SK-N-SH (cell line): ENCODE measurements at regions not wholly inside any gene's neighbourhood (a gene's known extent, or its start where the extent isn't known, plus 50 kb on each side); places are given as distances from the start of the nearest gene placed in this dataset.

Experiments used
- CTCF ChIA-PET: fragments of 300-600, 350-600 bp; formaldehyde crosslinking; extraction: SDS; loops from one replicate; lab custom pipeline; 2021; lab: Yijun Ruan, JAX
- POLR2A ChIA-PET: fragments of 350-600 bp; sonication (Branson Sonifier 250); formaldehyde crosslinking; extraction: SDS; loops from one replicate; lab custom pipeline; 2020; ENCODE audit warnings: antibody characterized with exemption, inconsistent platforms; lab: Yijun Ruan, JAX
- DNase-seq: peaks from one replicate; pipeline ENCODE4 v3.0.0; 2012
- H2AFZ ChIP-seq: fragments of 200-600 bp; sonication (generic); 2 replicates; pipeline ENCODE4 v1.8.1; 2016; ENCODE audit warnings: antibody characterized with exemption, mild to moderate bottlenecking, low read depth
- H3F3A ChIP-seq: fragments of 200-600 bp; sonication (generic); replicated peaks from 2 replicates; pipeline ENCODE3; 2016; ENCODE audit warnings: antibody characterized with exemption, mild to moderate bottlenecking; ENCODE audit not compliant: insufficient read depth
- H3K27ac ChIP-seq, 2 experiments: fragments of 200-500 bp in 1 of 2; fragments of 200-600 bp in 1 of 2; sonication (Bioruptor generic) in 1 of 2; sonication (generic), shearing (Covaris generic) in 1 of 2; 2 replicates each; pipeline versions ENCODE4 v1.5.1 to v1.6.1; 2014 to 2016; ENCODE audit warnings: low read depth in 2 of 2, inconsistent platforms in 1 of 2, low read length in 1 of 2, mild to moderate bottlenecking in 1 of 2, mixed read lengths in 1 of 2
- H3K27me3 ChIP-seq: fragments of 200-600 bp; sonication (generic), shearing (Covaris generic); 2 replicates; pipeline ENCODE4 v1.6.1; 2016; ENCODE audit warnings: mixed run types; ENCODE audit not compliant: insufficient read depth
- H3K36me3 ChIP-seq, 2 experiments: fragments of 200-500 bp in 1 of 2; fragments of 200-600 bp in 1 of 2; sonication (Bioruptor generic) in 1 of 2; sonication (generic) in 1 of 2; replicated peaks in 1 of 2; 2 replicates each; pipeline versions ENCODE3 to v1.5.1; 2014 to 2016; ENCODE audit warnings: low read length in 1 of 2, mild to moderate bottlenecking in 1 of 2; ENCODE audit not compliant: insufficient read depth in 2 of 2, control insufficient read depth in 1 of 2
- H3K4me1 ChIP-seq, 2 experiments: fragments of 200-500 bp in 1 of 2; fragments of 200-600 bp in 1 of 2; sonication (Bioruptor generic) in 1 of 2; sonication (generic), shearing (Covaris generic) in 1 of 2; 2 replicates each; pipeline versions ENCODE4 v1.5.1 to v1.6.1; 2014 to 2016; ENCODE audit warnings: low read depth in 1 of 2, low read length in 1 of 2, mixed run types in 1 of 2; ENCODE audit not compliant: insufficient read depth in 2 of 2, control insufficient read depth in 1 of 2
- H3K4me2 ChIP-seq: fragments of 200-600 bp; sonication (generic), shearing (Covaris generic); 2 replicates; pipeline ENCODE4 v1.6.1; 2017; ENCODE audit warnings: mixed run types
- H3K4me3 ChIP-seq, 2 experiments: fragments of 200-500 bp in 1 of 2; fragments of 200-600 bp in 1 of 2; sonication (Bioruptor generic) in 1 of 2; sonication (generic), shearing (Covaris generic) in 1 of 2; 2 replicates each; pipeline versions ENCODE4 v1.5.1 to v1.8.1; 2014 to 2016; ENCODE audit warnings: low read depth in 2 of 2, inconsistent platforms in 1 of 2, low read length in 1 of 2, mild to moderate bottlenecking in 1 of 2, mixed read lengths in 1 of 2, moderate library complexity in 1 of 2
- H3K79me2 ChIP-seq: fragments of 200-600 bp; sonication (generic); 2 replicates; pipeline ENCODE4 v1.8.1; 2017; ENCODE audit warnings: mild to moderate bottlenecking; ENCODE audit not compliant: insufficient read depth
- H3K9ac ChIP-seq: fragments of 200-600 bp; sonication (generic); 2 replicates; pipeline ENCODE4 v1.6.1; 2017; ENCODE audit warnings: mixed run types
- H3K9me2 ChIP-seq: fragments of 200-600 bp; sonication (generic); 2 replicates; pipeline ENCODE4 v1.6.1; 2017; ENCODE audit warnings: mixed run types
- H3K9me3 ChIP-seq: fragments of 200-600 bp; sonication (generic); 2 replicates; pipeline ENCODE4 v1.6.1; 2017; ENCODE audit warnings: mixed run types, mild to moderate bottlenecking, moderate library complexity
- H4K20me1 ChIP-seq: fragments of 200-600 bp; sonication (generic); 2 replicates; pipeline ENCODE4 v1.6.1; 2017; ENCODE audit warnings: mild to moderate bottlenecking, mixed run types; ENCODE audit not compliant: insufficient read depth
- ELF1 ChIP-seq: IDR thresholded peaks from 2 replicates; pipeline ENCODE4 v1.4.0; 2012
- JUND ChIP-seq: IDR thresholded peaks from 2 replicates; pipeline ENCODE4 v1.4.0; 2012
- NFIC ChIP-seq: IDR thresholded peaks from 2 replicates; pipeline ENCODE4 v1.4.0; 2012; ENCODE audit warnings: borderline replicate concordance
- NRF1 ChIP-seq: IDR thresholded peaks from 2 replicates; pipeline ENCODE4 v1.6.1; 2012; ENCODE audit warnings: low read depth, mild to moderate bottlenecking, low read length
- POLR2AphosphoS5 ChIP-seq: IDR thresholded peaks from 2 replicates; pipeline ENCODE4 v1.6.1; 2012; ENCODE audit warnings: low read depth, low read length
- RAD21 ChIP-seq: IDR thresholded peaks from 2 replicates; pipeline ENCODE4 v1.6.1; 2012; ENCODE audit warnings: mild to moderate bottlenecking, low read length
- SIN3A ChIP-seq: IDR thresholded peaks from 2 replicates; pipeline ENCODE4 v1.6.1; 2012; ENCODE audit warnings: low read depth, mild to moderate bottlenecking, low read length, moderate library complexity, borderline replicate concordance
- TAF1 ChIP-seq: IDR thresholded peaks from 2 replicates; pipeline ENCODE4 v1.6.1; 2012; ENCODE audit warnings: low read depth, mild to moderate bottlenecking, low read length, moderate library complexity, borderline replicate concordance
- TCF12 ChIP-seq: IDR thresholded peaks from 2 replicates; pipeline ENCODE4 v1.4.0; 2012
- TEAD4 ChIP-seq: IDR thresholded peaks from 2 replicates; pipeline ENCODE4 v1.4.0; 2012; ENCODE audit warnings: mild to moderate bottlenecking, borderline replicate concordance; ENCODE audit not compliant: insufficient read depth
- WGBS: methylation state at CpG from one replicate; pipeline ENCODE4 v1.1.6; 2017; ENCODE audit warnings: low lambda C conversion rate; 5-methylcytosine and 5-hydroxymethylcytosine counted together
- TF ChIP-seq, protein P1 (sequence below): fragments of 150-350 bp; IDR thresholded peaks from 2 replicates; pipeline ENCODE4 v1.6.1; 2017; ENCODE audit warnings: antibody characterized with exemption, low read length, low read depth, borderline replicate concordance
- TF ChIP-seq, protein P2 (sequence below): IDR thresholded peaks from 2 replicates; pipeline ENCODE4 v1.6.1; 2012; ENCODE audit warnings: mild to moderate bottlenecking, low read depth, low read length, moderate library complexity
- TF ChIP-seq, protein P3 (sequence below): IDR thresholded peaks from 2 replicates; pipeline ENCODE4 v1.4.0; 2012; ENCODE audit warnings: low read depth, borderline replicate concordance
- TF ChIP-seq, protein P4 (sequence below): IDR thresholded peaks from 2 replicates; pipeline ENCODE4 v1.4.0; 2012; ENCODE audit warnings: low read depth

DNA sequence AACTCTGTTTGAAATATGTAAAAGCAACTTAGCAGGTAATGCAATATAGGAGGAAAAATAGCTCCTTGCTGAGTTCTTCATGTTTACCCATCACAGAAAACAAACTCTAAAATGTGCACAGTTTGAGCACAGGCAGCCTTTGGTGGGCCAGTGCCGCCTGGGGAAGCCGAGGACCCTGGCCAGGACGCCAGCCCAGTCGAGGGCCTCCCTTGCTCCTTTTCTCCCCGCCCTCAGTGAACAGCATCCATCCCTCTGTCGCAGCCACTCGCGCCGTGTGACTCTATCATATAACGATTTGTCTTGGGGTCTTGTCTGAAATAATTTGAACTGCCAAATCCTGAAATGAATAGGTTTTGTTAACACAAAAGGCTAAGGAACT, 286.7 kb upstream of the IRX4 start:
- Histone ChIP-seq H3K4me1 (no peaks in the 10 kb centered on the region), H3K79me2 (no peaks in the 10 kb centered on the region), H3K27me3 (peaks cover 85% of the 10 kb centered on the region), H3K9ac (no peak overlapping the region), H3K36me3 (no peaks in the 10 kb centered on the region), H3K27ac (no peak overlapping the region), H3K4me2 (no peak overlapping the region), H3F3A (no peaks in the 10 kb centered on the region), H3K4me3 (no peak overlapping the region), H4K20me1 (no peaks in the 10 kb centered on the region), H3K9me2 (no peaks in the 10 kb centered on the region), H2AFZ (no peak overlapping the region), H3K9me3 (no peaks in the 10 kb centered on the region)
- ChIA-PET POLR2A (no interaction called here), CTCF (no interaction called here)
- TF ChIP-seq, protein P1, sequence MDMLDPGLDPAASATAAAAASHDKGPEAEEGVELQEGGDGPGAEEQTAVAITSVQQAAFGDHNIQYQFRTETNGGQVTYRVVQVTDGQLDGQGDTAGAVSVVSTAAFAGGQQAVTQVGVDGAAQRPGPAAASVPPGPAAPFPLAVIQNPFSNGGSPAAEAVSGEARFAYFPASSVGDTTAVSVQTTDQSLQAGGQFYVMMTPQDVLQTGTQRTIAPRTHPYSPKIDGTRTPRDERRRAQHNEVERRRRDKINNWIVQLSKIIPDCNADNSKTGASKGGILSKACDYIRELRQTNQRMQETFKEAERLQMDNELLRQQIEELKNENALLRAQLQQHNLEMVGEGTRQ: no peak
- TF ChIP-seq SIN3A (no peak), POLR2AphosphoS5 (no peak), ELF1 (no peak), NRF1 (no peak), TEAD4 (no peak), RAD21 (no peak), JUND (no peak), TCF12 (no peak), NFIC (no peak), TAF1 (no peak)
- TF ChIP-seq, protein P2, sequence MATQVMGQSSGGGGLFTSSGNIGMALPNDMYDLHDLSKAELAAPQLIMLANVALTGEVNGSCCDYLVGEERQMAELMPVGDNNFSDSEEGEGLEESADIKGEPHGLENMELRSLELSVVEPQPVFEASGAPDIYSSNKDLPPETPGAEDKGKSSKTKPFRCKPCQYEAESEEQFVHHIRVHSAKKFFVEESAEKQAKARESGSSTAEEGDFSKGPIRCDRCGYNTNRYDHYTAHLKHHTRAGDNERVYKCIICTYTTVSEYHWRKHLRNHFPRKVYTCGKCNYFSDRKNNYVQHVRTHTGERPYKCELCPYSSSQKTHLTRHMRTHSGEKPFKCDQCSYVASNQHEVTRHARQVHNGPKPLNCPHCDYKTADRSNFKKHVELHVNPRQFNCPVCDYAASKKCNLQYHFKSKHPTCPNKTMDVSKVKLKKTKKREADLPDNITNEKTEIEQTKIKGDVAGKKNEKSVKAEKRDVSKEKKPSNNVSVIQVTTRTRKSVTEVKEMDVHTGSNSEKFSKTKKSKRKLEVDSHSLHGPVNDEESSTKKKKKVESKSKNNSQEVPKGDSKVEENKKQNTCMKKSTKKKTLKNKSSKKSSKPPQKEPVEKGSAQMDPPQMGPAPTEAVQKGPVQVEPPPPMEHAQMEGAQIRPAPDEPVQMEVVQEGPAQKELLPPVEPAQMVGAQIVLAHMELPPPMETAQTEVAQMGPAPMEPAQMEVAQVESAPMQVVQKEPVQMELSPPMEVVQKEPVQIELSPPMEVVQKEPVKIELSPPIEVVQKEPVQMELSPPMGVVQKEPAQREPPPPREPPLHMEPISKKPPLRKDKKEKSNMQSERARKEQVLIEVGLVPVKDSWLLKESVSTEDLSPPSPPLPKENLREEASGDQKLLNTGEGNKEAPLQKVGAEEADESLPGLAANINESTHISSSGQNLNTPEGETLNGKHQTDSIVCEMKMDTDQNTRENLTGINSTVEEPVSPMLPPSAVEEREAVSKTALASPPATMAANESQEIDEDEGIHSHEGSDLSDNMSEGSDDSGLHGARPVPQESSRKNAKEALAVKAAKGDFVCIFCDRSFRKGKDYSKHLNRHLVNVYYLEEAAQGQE: no peak
- TF ChIP-seq, protein P3, sequence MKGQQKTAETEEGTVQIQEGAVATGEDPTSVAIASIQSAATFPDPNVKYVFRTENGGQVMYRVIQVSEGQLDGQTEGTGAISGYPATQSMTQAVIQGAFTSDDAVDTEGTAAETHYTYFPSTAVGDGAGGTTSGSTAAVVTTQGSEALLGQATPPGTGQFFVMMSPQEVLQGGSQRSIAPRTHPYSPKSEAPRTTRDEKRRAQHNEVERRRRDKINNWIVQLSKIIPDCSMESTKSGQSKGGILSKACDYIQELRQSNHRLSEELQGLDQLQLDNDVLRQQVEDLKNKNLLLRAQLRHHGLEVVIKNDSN: no peak
- TF ChIP-seq, protein P4, sequence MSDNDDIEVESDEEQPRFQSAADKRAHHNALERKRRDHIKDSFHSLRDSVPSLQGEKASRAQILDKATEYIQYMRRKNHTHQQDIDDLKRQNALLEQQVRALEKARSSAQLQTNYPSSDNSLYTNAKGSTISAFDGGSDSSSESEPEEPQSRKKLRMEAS: no peak
- WGBS: 8% methylated on average over 10 of the region's 10 CpGs
- no peak for DNase-seq
